H1 (cell line): ENCODE measurements at regions not wholly inside any gene's neighbourhood (a gene's known extent, or its start where the extent isn't known, plus 50 kb on each side); places are given as distances from the start of the nearest gene placed in this dataset.

Source experiments
- BRCA1 ChIP-seq: IDR thresholded peaks from 2 replicates; pipeline ENCODE4 v1.6.1; 2012; ENCODE audit warnings: low read depth, low read length, improper control_type of control experiment
- CEBPB ChIP-seq: IDR thresholded peaks from 2 replicates; pipeline ENCODE4 v1.6.1; 2012; ENCODE audit warnings: low read depth, low read length
- EZH2 ChIP-seq: fragments of 200-600 bp; sonication (generic); IDR thresholded peaks from 2 replicates; pipeline ENCODE4 v1.7.1; 2012; ENCODE audit warnings: low read depth, mild to moderate bottlenecking, moderate library complexity, low read length, inconsistent platforms; ENCODE audit not compliant: severe bottlenecking
- MAFK ChIP-seq: IDR thresholded peaks from 2 replicates; pipeline ENCODE4 v1.6.1; 2012; ENCODE audit warnings: low read depth, mild to moderate bottlenecking, improper control_type of control experiment, low read length
- POLR2A ChIP-seq, 2 experiments: IDR thresholded peaks; 1 replicate in 1 of 2; 2 replicates in 1 of 2; pipeline ENCODE4 v1.6.1; 2011; ENCODE audit warnings: low read depth in 2 of 2, low read length in 2 of 2, mild to moderate bottlenecking in 2 of 2; ENCODE audit errors: control extremely low read depth in 1 of 2
- TF ChIP-seq, protein P1 (sequence below), 3 experiments: IDR thresholded peaks; 1 replicate in 2 of 3; 2 replicates in 1 of 3; pipeline versions ENCODE4 v1.5.1 to v1.6.1; 2011; ENCODE audit warnings: low read length in 3 of 3, mild to moderate bottlenecking in 3 of 3, inconsistent platforms in 2 of 3, low read depth in 1 of 3, moderate library complexity in 1 of 3; ENCODE audit not compliant: insufficient read depth in 1 of 3; ENCODE audit errors: control extremely low read depth in 1 of 3

DNA sequence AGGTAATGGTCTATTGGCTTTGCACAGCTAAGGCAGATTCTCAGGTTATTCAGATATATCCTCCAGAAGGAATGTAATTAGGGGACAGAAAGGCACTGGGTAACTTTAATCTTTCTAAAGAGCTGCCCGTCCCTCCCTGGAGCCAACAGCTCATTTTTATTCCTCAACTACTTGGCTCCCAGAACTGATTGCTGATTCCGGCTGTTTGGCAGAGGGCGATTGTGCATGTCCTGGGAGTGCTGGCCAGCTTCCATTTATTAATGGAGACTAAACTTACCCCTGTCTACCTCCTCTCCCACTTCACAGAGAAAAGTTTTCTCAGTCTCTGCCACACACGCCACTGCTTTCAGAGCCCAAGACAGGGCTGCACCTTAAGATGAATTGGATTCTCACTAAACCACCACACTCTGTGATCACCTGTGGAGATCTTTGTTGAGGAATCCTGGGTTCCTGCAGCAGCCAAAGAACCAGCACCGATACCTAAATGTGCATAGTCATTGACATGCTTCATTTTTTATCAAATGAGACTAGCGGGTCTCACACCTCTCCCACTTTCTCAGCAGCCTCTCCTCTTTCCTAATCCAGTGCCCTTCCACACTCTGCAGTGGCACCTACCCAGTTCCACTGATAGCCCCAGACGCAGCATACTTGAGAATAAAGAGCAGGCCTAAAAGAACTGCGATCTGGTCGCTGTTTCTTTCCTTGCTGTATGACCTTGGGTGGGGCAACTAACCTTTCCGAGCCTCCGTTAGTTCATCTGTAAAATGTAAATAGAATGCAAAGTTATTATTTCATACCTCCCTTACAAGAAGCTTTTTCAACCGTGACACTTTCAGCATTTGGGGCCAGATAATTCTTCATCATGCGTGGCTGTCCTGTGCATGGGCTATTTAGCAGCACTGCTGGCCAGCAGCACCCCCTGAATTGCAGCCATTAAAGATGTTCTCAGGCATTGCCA is 648.7 kb downstream of the UQCRFS1 start:
- TF ChIP-seq, protein P1, sequence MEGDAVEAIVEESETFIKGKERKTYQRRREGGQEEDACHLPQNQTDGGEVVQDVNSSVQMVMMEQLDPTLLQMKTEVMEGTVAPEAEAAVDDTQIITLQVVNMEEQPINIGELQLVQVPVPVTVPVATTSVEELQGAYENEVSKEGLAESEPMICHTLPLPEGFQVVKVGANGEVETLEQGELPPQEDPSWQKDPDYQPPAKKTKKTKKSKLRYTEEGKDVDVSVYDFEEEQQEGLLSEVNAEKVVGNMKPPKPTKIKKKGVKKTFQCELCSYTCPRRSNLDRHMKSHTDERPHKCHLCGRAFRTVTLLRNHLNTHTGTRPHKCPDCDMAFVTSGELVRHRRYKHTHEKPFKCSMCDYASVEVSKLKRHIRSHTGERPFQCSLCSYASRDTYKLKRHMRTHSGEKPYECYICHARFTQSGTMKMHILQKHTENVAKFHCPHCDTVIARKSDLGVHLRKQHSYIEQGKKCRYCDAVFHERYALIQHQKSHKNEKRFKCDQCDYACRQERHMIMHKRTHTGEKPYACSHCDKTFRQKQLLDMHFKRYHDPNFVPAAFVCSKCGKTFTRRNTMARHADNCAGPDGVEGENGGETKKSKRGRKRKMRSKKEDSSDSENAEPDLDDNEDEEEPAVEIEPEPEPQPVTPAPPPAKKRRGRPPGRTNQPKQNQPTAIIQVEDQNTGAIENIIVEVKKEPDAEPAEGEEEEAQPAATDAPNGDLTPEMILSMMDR (IDR thresholded peaks at IDR 0.05; ENCODE audit: control extremely low read depth in 1 of 3, insufficient read depth in 1 of 3, low read depth in 1 of 3, low read length in 3 of 3), result no peak
- no peak for TF ChIP-seq BRCA1
- TF ChIP-seq MAFK, result no peak
- TF ChIP-seq CEBPB, result no peak
- no peak for TF ChIP-seq POLR2A (IDR thresholded peaks at IDR 0.05; ENCODE audit: control extremely low read depth in 1 of 2, low read depth in 2 of 2, low read length in 2 of 2)
- no peak for TF ChIP-seq EZH2
